GM21390 (cell line): ENCODE measurements at regions not wholly inside any gene's neighbourhood (a gene's known extent, or its start where the extent isn't known, plus 50 kb on each side); places are given as distances from the start of the nearest gene placed in this dataset.
"Not testable (repeated sequence)": the region's sequence is repeated elsewhere in the genome, so short reads cannot be mapped to it uniquely, and the experiment has no call there.

Source experiments
- ATAC-seq: cut with Tn5 transposase; IDR thresholded peaks from one replicate; pipeline ENCODE4 v1.9.1; 2021; ENCODE audit not compliant: unreplicated experiment

DNA sequence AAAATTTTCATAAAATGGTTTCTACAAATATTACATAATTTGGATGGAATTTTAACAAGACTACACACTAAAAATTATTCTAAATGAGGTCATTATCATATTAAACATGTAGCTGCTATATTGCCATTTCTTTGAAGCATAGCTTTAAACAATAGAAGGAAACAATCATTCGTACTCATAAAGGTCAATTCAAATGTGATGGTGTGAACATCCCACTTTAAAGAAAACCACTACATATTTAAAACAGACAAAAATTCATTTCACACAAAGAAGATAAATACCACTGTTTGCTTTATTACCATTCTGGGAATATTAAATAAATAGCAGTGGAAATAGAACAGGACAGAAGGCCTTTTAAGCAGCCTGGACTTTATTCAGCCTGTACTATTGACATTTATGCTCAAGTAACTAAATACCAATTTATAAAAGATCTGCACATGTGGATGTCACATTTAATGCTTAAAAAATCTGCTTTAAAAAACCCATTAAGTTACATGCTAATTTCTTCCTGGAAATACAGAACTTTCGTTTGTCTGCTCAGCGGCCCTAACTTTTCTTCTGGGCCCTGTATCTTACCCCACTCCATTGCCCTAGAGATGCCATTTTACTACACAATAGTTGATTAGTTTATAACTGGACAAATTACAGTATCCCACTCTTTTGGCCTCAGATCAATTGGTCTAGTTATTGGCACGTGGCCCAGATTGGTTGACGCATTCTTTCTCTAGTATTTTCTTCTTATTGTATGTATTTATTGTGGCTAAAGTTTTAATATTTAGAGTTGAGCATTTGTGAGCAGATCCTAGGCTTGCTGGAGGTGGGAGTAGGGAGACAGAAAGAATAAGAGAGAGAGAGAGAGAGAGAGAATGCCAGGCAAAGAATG lies 215.1 kb upstream of the SPRY2 start:
- no peak for ATAC-seq

DNA sequence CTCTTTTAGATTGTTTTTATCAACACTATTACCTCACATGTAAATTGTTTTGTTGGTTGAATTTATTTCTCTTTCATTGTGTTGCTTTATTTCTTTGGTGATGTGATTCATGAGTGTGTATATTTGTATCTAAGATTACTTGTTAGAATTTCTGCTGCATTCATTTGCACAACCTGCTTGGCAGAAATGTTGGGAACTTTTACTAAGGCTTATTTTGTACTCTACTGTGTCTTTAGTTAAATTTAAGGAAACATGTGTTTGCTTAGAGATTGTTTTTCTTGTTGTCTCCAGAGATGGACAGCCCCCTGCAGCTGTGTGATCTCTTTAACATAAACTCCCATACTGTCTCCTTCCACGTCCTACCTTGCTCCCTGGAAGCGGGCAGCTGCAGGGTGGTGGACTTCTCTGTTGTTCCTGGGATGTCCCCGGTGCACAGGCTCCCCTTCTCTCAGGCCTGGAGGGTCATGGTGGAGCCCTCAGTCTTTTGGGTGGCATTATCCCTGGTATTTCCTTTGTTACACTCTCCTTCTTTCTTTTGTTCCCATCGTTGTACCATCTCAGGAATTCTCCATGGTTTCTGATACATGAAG lies 212.0 kb upstream of the SPRY2 start:
- ATAC-seq: no peak

DNA sequence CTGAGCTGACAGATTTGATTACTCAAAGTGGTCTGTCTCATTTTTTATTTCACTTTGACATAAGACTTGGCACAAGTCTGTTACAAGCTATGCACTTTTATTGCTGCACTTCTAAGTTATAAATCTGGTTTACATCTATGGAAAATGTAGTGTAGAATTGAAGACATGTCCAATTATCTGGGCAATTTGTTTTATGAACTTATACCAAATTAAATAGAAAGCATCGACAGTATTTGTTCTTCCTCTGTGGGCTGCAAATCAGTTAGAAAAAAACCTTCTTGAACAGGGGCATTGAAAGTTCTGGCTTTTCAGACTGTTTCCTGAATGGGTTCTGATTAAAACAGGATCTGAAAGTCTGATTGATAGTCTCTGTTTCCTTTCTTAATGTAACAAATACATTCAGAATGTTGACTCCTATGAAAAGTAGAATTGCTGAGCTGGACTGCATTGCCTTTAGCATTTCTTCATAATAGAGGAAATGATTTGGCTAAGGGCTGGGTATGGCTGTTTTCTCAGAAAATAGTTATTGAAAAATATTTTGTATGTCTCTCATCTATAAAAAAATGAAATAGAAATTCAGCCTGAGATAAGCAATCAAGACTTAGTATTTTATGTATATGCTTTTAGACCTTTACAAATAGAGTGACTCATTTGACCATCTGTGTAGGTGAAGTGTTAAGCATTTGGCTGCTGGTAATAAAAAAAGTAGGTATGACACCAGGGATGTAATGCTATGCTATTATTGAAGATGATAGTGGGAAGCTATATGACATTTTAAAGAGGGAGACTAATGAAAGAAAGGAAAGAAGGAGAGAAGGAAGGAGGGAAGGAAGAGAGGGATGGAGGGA lies 210.9 kb upstream of the SPRY2 start:
- no peak for ATAC-seq

DNA sequence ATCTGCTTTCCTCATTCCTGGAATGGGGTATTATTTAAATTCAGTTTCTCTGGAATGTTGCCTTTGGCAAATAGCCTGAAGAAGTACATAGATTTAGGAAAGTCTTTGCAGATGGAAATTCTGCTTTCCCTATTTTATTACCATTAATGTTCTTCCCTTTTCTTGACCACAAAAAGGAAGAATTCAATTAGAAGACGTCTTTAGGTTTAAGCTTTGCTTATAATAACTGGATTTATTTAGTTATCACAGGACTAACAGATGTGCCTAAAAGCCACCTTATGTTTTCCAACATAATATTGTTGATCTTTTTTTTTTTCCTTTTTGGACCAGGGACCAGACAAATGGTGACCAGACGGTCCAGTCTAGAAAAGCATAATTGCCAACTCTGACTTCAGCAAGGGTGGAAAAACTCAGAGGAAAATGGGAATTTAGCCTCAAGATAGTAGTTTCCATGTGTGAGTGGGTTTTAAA lies 210.1 kb upstream of the SPRY2 start:
- ATAC-seq: no peak

DNA sequence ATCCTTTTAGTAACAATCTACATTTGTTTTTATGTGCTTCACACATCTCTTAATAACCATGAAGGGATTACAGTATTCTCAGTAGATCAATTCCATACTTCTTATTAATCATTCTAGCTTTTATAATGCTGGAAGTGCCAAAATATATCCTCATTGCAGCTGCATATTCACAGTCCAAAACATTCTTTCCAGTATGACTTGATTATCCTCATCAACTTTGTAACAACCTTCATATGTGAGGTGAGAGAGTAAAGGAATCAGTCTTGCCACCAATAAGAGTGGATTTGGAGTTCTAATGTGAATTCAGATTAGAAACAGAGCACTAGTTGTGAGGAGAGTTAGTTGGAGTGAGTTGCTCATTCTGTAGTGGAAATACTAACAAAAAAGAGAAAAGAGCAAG lies 208.0 kb upstream of the SPRY2 start:
- no peak for ATAC-seq

DNA sequence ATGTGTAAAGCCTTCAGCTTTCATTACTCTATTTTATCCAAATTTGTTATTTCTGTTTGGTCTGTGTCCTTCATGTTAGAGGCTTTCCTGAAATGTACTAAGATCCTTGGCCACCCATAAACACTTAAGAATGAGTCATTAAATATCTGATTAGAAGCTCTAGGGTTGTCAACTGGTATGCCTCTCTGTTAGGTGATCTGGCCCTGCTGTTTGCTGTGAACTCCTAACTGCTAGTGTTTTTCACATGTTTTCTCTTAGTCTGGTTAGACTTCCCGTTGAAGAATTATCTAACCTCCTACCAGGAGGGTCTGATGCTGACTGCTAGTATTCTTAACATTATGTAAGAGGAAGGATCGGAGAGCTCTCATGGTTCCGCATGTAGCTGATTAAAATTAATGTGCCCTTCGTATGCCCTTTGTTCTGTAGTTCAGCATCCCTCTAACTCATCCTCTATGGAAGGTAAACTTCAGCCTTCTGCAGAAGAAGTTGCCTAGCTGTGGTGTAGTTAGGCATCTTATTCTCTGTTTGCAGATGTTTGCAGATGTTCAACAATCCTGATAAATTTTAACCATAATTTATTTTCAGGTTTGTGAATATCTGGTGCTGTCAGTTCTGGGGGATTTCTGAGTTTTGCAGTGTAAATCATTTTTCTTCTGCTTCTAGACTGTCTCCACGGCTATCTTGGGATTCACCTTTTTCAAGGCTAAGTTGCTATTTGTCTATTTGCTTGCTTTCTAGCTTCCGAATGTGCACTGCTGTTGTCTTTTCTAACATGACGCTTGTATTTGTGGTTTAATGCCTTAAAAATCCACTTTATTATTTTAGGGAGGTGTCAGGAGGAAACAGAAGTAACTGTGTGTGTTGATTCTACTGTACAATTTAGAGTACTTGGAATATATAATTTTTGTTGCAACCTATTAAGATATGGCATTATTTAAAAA lies 207.2 kb upstream of the SPRY2 start:
- no peak for ATAC-seq

GRCh38 chr13:80547341-80547740 lies 206.4 kb upstream of the SPRY2 start:
- no peak for ATAC-seq

GRCh38 chr13:80533175-80533574 lies 192.2 kb upstream of the SPRY2 start:
- no peak for ATAC-seq

GRCh38 chr13:80530902-80531301 lies 190.0 kb upstream of the SPRY2 start:
- no peak for ATAC-seq

DNA sequence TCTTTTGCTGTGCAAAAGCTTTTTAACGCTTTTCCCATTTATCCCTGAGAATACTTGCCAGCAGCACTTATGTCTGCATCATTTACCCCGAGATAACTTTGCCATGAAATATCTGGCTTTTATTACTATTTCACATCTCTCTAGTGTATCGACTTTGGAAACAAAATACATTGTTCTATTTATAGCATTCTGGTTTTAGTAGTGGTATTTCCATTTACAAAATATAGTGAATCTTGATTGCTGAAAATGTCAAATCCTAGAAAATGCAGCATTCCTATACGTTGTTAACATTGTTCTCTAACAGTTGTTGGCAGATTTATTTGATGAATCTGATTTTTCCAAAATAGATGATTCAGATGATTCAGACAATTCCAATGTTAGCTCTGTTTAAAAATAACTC lies 189.3 kb upstream of the SPRY2 start:
- no peak for ATAC-seq

GRCh38 chr13:80529734-80530133 lies 188.8 kb upstream of the SPRY2 start:
- no peak for ATAC-seq

GRCh38 chr13:80528733-80529132 lies 187.8 kb upstream of the SPRY2 start:
- ATAC-seq: no peak

- ATAC-seq: no peak
These were observed 186.5 kb upstream of the SPRY2 start for GRCh38 chr13:80527400-80527799.

DNA sequence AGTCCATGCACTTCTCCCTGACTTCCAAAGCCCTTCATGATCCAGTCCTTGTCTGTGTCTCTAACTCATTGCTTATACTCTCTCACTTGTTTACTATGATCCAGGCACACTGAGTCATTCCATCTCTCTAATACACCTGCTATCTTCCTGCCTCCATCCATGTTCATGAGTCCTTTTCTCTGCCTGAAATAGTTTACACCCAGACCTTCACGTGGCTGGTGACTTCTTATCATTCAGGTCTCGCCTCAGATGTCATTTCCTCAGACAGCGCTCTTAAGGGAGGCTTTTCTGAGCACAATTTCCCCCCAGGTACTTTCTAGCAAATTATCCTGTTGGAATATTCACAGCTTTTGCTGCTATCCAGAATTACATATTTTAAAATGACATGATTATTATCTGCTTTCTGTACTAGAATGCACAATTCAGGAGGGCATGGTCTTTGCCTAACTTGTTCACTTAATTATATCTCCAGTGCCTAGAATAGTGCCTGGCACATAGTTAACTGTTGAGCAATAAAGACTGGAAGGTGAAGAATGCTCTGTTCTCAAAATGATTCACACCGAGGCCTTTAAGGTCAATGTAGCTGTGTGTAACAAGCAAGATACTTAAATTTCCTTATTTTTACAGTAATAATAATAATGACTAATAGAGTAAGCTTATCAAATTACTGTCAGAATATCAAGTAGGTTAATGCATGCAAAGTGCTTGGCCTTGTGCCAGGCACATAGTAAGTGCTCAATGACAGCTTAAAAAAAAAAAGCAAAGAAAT lies 183.7 kb upstream of the SPRY2 start:
- no peak for ATAC-seq

GRCh38 chr13:80523134-80523533 lies 182.2 kb upstream of the SPRY2 start:
- no peak for ATAC-seq

GRCh38 chr13:80522463-80522862 lies 181.5 kb upstream of the SPRY2 start:
- not testable (repeated sequence) for ATAC-seq

DNA sequence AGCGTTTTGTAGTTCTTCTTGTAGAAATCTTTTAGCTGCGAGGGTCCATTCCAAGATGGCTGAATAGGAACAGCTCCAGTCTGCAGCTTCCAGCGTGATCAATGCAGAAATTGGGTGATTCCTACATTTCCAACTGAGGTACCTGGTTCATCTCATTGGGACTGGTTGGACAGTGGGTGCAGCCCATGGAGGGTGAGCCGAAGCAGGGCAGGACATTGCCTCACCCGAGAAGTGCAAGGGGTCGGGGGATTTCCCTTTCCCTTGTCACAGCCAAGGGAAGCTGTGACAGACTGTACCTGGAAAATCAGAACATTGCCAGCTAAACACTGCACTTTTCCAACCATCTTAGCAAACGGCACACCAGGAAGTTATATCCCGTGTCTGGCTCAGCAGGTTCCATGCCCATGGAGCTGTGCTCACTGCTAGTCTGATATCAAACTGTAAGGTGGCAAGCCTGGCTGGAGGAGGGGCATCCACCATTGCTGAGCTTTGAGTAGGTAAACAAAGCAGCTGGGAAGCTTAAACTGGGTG lies 176.0 kb upstream of the SPRY2 start:
- no peak for ATAC-seq

GRCh38 chr13:80515296-80515695 lies 174.4 kb upstream of the SPRY2 start:
- ATAC-seq: no peak

DNA sequence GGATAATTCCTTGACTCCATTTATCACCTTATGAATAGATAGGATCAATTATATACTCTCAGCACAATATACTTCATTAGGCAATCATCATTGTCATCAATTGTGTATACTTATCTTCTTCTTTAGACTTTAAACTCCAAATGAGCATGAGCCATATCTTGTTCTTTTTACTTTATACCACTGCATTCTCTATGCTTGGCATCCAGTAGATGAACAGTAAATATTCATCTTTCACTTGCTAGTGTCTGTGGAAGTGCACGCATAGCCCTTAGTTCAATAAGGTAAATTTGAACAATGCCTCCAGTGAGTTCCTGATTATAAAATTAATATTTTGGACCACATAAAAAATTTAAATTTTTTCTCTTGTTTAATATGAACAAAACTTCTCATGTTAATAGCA lies 172.3 kb upstream of the SPRY2 start:
- ATAC-seq: no peak

DNA sequence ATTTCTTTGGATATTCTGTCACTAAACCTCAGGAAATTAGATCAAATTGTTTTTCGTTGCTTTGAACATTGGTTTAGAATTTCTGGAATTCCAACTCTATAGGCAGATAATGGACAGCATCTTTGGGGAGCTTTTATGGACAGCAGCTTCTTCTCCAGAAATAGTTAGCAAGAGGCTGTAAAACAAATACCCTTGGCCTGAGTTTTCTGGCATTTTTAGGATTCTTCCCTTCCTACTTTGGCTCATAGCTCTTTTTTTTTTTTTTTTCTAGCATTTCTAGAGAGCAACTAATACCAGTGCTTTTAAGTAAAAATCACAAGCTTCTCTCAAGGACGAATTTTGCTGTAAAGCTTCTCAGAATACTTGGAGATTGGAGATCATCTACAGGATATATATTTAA lies 169.8 kb upstream of the SPRY2 start:
- ATAC-seq: no peak
